ENCODE measurements at regions not wholly inside any gene's neighbourhood (a gene's known extent, or its start where the extent isn't known, plus 50 kb on each side); places are given as distances from the start of the nearest gene placed in this dataset.

- intact Hi-C loops (cut with micrococcal nuclease): no loop called here
- H3K36me3 Mint-ChIP-seq (ENCODE audit: insufficient read depth, unreplicated experiment): no peaks in the 10 kb centered on the region
- peaks cover 6% of the 10 kb centered on the region for H3K4me1 Mint-ChIP-seq (ENCODE audit: insufficient read depth, unreplicated experiment)
- ChIA-PET POLR2A (no interaction called here), CTCF (interaction anchor here (0.7 to 6.2 kb wide), 3 partner anchors 20 to 574 kb away, joined by 3 to 110 read pairs (median 4); no protein-coding TSS in a partner anchor)
- no peak overlapping the region for H3K27ac Mint-ChIP-seq (ENCODE audit: low read depth, unreplicated experiment)
- H3K4me3 Mint-ChIP-seq (ENCODE audit: unreplicated experiment): no peak overlapping the region
- no TSS peak for BruUV-seq (replicated peaks)
- no peak for DNase-seq (ENCODE audit: unreplicated experiment)
- no peak for TF ChIP-seq CTCF (IDR thresholded peaks at IDR 0.05; ENCODE audit: unreplicated experiment)
- no peaks in the 10 kb centered on the region for H3K27me3 Mint-ChIP-seq (ENCODE audit: insufficient read depth, unreplicated experiment)
- H3K9me3 Mint-ChIP-seq (ENCODE audit: unreplicated experiment): no peaks in the 10 kb centered on the region
Observed at GRCh38 chr6:71512256-71512655, 223.6 kb downstream of the OGFRL1 start.

GRCh38 chr6:71513036-71513435 lies 224.4 kb downstream of the OGFRL1 start:
- ChIA-PET CTCF (interaction anchor here (0.7 to 6.2 kb wide), 3 partner anchors 20 to 573 kb away, joined by 3 to 110 read pairs (median 4); no protein-coding TSS in a partner anchor), POLR2A (no interaction called here)
- H3K4me3 Mint-ChIP-seq (ENCODE audit: unreplicated experiment): no peak overlapping the region
- peaks cover 6% of the 10 kb centered on the region for H3K4me1 Mint-ChIP-seq (ENCODE audit: insufficient read depth, unreplicated experiment)
- DNase-seq (ENCODE audit: unreplicated experiment): no peak
- no peaks in the 10 kb centered on the region for H3K9me3 Mint-ChIP-seq (ENCODE audit: unreplicated experiment)
- H3K36me3 Mint-ChIP-seq (ENCODE audit: insufficient read depth, unreplicated experiment): no peaks in the 10 kb centered on the region
- no peak for TF ChIP-seq CTCF (IDR thresholded peaks at IDR 0.05; ENCODE audit: unreplicated experiment)
- no peaks in the 10 kb centered on the region for H3K27me3 Mint-ChIP-seq (ENCODE audit: insufficient read depth, unreplicated experiment)
- no peak overlapping the region for H3K27ac Mint-ChIP-seq (ENCODE audit: low read depth, unreplicated experiment)
- BruUV-seq (replicated peaks): no TSS peak
- intact Hi-C loops (cut with micrococcal nuclease): no loop called here

GRCh38 chr6:71523548-71523947 lies 234.9 kb downstream of the OGFRL1 start:
- ChIA-PET CTCF (no interaction called here), POLR2A (no interaction called here)
- intact Hi-C loops (cut with micrococcal nuclease): no loop called here
- H3K4me1 Mint-ChIP-seq (ENCODE audit: insufficient read depth, unreplicated experiment): no peaks in the 10 kb centered on the region
- H3K27me3 Mint-ChIP-seq (ENCODE audit: insufficient read depth, unreplicated experiment): peaks cover 77% of the 10 kb centered on the region
- H3K4me3 Mint-ChIP-seq (ENCODE audit: unreplicated experiment): no peak overlapping the region
- TF ChIP-seq CTCF (IDR thresholded peaks at IDR 0.05; ENCODE audit: unreplicated experiment): no peak
- no peak for DNase-seq (ENCODE audit: unreplicated experiment)
- no peak overlapping the region for H3K27ac Mint-ChIP-seq (ENCODE audit: low read depth, unreplicated experiment)
- no peaks in the 10 kb centered on the region for H3K9me3 Mint-ChIP-seq (ENCODE audit: unreplicated experiment)
- no TSS peak for BruUV-seq (replicated peaks)
- no peaks in the 10 kb centered on the region for H3K36me3 Mint-ChIP-seq (ENCODE audit: insufficient read depth, unreplicated experiment)

- no peak for DNase-seq (ENCODE audit: unreplicated experiment)
Observed at GRCh38 chr6:71524201-71524600, 235.6 kb downstream of the OGFRL1 start.

More at GRCh38 chr6:71524201-71524600, 235.6 kb downstream of the OGFRL1 start:
- Mint-ChIP-seq H3K27ac (ENCODE audit: low read depth, unreplicated experiment) (no peak overlapping the region), H3K4me1 (ENCODE audit: insufficient read depth, unreplicated experiment) (no peaks in the 10 kb centered on the region), H3K4me3 (ENCODE audit: unreplicated experiment) (no peak overlapping the region), H3K27me3 (ENCODE audit: insufficient read depth, unreplicated experiment) (peaks cover 77% of the 10 kb centered on the region), H3K36me3 (ENCODE audit: insufficient read depth, unreplicated experiment) (no peaks in the 10 kb centered on the region), H3K9me3 (ENCODE audit: unreplicated experiment) (no peaks in the 10 kb centered on the region)
- CTCF ChIA-PET: interaction anchor here (0.6 to 1.3 kb wide), 2 partner anchors 9 kb away, joined by 3 read pairs; no protein-coding TSS in a partner anchor
- POLR2A ChIA-PET: no interaction called here
- no peak for TF ChIP-seq CTCF (IDR thresholded peaks at IDR 0.05; ENCODE audit: unreplicated experiment)
- BruUV-seq (replicated peaks): no TSS peak
- intact Hi-C loops (cut with micrococcal nuclease): no loop called here
